NCI-H774 (cell line): ENCODE measurements at regions not wholly inside any gene's neighbourhood (a gene's known extent, or its start where the extent isn't known, plus 50 kb on each side); places are given as distances from the start of the nearest gene placed in this dataset.
A peak's percentile ranks its signal among the peaks of the same experiment; 100 is the strongest.
"Not testable (repeated sequence)": the region's sequence is repeated elsewhere in the genome, so short reads cannot be mapped to it uniquely, and the experiment has no call there.

Experiments used
- DNase-seq: peaks from one replicate; lab custom pipeline; 2025; lab: John Stamatoyannopoulos, UW

GRCh38 chr1:67530071-67530470 lies 99.9 kb upstream of the SERBP1 start:
- DNase-seq: no peak

DNA sequence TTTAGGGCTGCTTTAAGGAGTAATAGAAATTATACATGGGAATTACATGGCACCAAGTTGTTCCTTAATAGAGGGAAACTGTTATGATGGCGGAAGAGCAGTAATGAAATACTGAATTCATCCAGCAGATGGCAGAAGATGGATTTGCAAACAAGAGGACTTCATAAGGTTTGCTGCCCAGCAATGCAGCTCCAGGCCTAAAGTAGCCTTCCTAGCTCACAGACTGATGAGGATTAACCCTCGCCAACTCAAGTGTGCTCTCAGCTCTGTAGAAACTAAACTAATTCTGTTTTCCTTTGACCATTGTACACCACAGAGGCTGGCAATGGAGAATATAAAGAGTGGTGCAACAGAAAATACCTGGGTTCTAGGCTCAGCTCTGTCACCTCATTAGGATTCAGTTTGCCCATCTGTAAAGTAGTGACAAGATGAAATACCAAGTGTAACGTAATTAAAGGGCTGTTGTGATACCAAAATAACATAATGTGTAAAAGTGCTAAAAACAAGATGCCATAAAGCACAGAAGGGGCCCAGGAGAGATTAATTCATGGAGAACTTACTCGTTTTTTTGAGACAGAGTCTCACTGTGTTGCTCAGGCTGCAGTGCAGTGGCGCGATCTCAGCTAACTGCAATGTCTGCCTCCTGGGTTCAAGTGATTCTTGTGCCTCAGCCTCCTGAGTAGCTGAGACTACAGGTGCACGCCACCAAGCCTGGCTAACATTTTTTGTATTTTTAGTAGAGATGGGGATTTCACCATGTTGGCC lies 102.4 kb upstream of the SERBP1 start:
- DNase-seq: no peak

DNA sequence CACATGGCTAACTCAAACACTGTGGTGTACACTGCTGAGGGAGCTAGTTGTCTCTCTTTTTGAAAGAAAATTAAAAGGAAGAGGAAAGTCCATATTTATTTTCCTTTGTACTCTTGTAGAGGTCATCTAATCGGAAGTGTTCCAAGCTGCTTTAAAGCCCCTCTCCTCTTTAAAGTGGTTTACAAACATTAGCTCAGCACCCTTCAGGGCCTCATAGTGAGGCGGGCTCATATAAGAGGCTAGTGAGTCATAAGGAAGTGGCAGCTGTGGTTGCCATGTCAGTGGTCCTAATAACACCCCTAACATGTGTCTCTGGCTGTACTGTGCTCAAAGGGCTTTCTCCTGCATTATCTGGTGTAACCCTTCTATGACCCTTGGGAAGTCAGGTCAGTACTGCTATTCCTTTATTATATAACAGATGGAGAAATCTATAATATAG lies 104.4 kb upstream of the SERBP1 start:
- DNase-seq: peak; percentile 66

GRCh38 chr1:67535474-67535873 lies 105.3 kb upstream of the SERBP1 start:
- DNase-seq: peak; percentile 46

DNA sequence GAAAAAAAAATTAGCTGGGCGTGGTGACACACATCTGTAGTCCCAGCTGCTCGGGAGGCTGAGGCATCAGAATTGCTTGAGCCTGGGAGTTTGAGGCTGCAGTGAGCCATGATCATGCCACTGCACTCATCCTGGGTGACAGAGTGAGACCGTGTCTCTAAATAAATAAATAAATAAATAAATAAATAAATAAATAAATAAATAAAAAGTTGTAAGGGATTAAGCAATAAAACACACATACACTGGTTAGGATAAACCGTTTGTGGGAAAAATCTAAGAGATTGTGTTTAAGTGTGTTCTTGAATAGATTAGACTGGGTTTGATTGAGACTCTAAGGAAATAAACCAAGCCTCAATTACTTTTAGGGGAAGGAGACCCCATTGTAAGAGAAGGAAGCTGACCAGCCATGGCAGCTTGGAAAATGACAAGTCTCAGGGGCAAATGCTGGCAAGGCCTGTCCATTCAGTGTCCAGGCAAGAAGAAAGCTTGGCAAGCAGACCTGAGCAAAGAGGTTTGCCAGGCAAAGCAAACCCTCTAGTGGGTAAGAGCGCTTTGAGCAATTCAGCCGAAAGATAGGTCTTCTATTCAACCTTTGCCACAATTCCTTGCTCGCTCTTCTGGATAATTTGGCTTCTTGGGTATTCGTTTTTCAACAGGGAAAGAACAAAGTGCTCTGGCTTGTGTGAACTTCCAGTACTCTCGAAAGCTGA lies 106.9 kb upstream of the SERBP1 start:
- no peak for DNase-seq

DNA sequence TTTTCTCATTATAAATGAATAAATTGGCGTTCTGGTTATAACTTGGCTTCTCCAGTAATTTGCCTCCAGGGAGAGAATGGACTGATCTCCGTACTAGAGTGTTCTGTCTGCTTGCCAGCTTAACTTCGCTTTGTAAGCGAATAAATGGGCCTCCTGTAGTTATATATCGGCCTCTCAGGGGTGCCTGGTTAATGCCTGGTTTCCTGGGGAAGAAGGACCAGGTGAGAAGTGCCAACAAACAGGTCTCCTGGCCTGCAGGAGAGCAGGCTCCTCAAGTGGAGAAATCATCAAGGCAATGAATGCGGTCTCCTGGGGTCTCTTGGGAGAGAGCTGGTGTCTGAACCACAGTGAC lies 107.4 kb upstream of the SERBP1 start:
- no peak for DNase-seq

GRCh38 chr1:67540025-67540732 lies 110.0 kb upstream of the SERBP1 start:
- DNase-seq: no peak

DNA sequence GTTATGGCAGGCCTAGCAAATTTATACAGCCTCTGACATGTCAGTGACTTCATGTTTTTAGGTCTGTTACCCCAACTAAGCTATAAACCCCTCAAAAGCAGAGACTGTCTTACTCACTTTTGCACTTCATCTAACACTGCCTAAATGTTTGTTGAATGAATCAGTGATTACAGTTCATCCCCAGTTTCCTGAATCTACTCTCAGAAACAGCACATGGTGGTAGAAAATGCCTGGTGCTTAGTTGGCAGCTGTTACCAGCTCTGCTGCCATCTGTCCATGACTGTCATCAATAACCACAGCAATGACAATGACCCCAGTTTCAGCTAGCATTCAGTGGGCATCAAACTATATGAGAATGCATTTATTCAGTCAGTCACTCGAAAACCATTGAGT lies 110.5 kb upstream of the SERBP1 start:
- DNase-seq: no peak

DNA sequence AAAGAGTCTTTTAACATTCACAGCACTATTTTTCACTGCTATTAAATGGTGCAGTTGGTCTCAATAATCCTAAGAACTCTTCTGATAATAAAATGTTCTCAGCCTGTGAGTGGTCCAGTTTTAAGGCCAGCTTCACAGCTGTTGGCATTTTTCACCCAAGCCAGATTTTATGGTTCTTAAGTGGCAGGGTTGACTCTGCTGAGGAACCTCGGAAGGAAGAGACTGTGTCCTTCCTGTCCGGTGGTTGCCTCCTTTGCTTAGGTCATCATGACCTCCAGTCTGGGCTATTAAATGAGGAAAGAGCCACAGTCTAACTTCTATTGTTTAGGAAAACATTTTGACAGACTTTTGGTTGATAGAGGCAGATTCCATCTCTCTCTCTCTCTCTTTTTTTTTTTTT lies 112.5 kb upstream of the SERBP1 start:
- no peak for DNase-seq

DNA sequence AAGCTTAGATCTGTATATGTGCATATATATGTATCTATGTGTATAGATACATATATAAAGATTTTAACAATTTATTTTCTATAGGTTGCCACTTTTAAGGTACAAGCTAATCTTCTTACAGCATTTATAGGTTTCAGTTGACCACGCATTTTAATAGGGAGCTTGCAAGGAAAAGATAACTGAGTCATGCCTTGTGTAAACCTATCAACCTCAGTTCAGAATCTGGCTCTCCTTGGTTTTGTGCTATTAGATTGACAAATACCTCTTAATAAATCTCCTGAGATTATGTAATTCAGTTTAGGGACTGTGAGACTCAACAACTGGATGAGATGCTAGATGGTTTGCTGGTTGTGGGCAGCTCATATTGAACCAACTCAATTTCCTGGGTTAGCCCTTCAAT lies 114.7 kb upstream of the SERBP1 start:
- no peak for DNase-seq

DNA sequence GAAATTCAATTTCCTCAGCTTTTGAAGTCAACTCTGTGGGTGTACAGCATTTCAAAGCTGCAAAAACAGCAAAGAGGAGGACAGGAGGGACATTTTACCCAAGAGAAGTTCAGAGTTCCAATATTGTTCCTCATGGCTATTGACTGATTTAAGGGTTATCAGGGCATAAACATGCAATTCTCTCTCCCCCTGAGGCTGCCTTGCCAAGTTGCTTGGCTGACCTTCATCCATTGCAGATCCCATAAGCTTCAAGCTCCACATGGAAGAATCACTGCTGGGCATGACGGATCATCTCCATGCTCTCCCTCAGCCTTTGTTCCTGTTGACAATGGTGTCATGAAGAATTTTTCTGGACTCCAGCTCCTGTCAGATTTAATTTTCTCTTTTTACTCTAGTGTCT lies 115.2 kb upstream of the SERBP1 start:
- DNase-seq: no peak

DNA sequence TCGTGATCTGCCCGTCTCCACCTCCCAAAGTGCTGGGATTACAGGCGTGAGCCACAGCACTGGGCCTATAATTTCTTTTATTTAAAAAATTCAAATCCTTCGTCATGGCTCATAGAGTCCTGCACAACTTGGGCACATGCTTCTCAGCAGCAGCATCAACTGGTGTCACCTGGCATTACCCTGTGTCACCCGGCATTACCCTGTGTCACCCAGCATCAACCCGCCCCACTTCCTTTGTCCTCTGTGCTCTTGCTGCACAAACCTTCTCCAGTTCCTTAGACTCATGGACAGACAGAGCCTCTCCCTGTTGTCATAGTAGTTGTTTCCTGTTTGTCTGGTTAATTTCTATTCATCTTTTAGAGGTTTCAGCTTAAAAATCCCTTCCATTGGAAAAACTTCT lies 121.2 kb upstream of the SERBP1 start:
- no peak for DNase-seq

- DNase-seq: no peak
These were observed 122.1 kb upstream of the SERBP1 start for GRCh38 chr1:67552336-67552759.

DNA sequence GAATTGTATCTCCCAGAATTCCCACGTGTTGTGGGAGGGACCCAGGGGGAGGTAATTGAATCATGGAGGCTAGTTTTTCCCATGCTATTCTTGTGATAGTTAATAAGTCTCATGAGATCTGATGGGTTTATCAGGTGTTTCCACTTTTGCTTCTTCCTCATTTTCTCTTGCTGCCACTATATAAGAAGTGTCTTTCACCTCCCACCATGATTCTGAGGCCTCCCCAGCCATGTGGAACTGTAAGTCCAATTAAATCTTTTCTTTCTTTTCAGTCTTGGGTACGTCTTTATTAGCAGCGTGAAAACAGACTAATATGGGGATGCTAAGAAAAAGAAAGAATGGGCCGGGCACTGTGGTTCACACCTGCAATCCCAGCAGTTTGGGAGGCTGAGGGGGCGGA lies 124.0 kb upstream of the SERBP1 start:
- DNase-seq: not testable (repeated sequence)

DNA sequence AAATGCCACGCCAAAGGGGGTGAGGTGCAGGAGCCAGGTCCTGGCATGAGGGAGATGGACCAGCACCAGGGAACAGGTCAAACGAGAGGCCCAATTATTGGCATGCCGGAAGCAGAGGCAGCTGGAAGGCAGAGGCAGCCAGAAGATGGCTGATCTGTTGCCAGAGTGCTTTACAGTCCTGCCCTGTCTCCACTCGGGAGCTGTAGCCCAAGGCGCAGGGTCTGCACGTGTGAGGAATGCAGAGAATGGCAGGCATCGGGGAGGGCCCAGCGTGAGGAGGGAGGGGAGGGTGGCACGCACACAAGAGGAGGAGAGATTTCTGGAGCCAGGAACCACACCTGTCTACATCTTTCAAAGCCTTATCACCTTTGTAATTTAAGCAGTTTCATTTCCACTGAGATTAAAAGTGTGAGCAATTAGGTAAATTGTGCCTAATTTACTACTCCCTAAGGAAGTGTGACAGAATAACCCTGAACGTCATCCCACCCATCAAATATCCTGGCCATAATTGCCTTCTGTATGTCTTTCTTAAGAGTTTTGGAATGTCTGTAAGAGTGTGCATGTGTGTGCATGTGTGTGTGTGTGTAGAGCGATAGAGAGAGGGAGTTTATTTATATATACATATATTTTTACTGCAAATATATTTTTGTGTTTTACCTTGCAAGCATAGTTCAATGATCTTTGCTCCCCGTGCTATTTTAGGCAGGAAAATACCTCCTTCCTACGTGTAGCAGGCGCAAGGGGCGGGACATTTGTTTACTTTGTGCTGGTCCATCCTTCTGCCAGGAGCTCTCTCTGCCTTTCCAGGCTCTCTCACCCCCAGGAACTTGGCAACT lies 125.5 kb upstream of the SERBP1 start:
- DNase-seq: no peak

- DNase-seq: no peak
These were observed 126.2 kb upstream of the SERBP1 start for GRCh38 chr1:67556297-67556900.

GRCh38 chr1:67557696-67558448 lies 127.1 kb upstream of the GADD45A start:
- no peak for DNase-seq

DNA sequence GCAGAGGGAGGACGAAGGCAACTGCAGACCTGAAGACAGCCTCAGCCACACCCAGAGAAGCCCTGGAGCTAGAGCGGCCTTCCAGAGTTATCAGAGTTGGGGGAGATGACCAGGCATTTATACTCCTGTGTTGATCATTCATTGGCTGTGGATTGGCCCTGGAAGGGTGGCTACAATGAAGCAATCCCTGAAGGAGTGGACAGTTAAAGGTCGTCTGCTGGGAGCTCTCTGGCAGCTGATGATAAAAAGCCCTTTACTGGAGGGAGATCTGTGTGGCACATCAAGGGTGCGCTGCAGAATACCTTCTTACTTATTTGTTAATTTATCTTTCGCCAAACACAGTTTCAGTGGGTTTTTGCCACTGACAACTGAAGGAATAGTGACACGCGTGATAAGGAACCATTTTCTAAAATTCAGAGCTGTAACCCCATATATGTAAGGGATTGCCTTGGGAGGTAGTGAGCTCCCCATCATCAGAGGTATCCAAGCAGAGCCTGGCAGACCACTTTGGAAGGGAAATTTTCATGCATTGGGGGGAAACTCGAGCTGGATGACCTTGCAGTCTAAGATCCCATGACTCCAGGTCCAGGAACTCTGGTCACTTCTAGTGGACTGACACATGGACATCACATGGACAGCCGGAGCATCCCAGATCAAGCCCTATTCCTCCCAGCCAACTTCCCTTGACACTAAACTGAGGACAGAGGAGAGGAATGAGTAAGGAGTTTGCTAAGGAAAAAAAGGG lies 126.4 kb upstream of the GADD45A start:
- no peak for DNase-seq

GRCh38 chr1:67559222-67559700 lies 125.7 kb upstream of the GADD45A start:
- no peak for DNase-seq
